Mesenchymal stem cell (in vitro differentiated cells and primary cell): ENCODE measurements at regions not wholly inside any gene's neighbourhood (a gene's known extent, or its start where the extent isn't known, plus 50 kb on each side); places are given as distances from the start of the nearest gene placed in this dataset.

Experiments used
- DNase-seq: peaks from one replicate; pipeline ENCODE4 v3.0.0-alpha.2; 2013
- H2AFZ ChIP-seq: one replicate; pipeline ENCODE4 v1.6.1; 2013; ENCODE audit warnings: low read depth, mild to moderate bottlenecking, control low read depth, inconsistent platforms, low read length, moderate library complexity
- H2AK5ac ChIP-seq: 2 replicates; pipeline ENCODE4 v1.6.1; 2013; ENCODE audit warnings: low read length, moderate library complexity, mild to moderate bottlenecking, inconsistent platforms; ENCODE audit not compliant: severe bottlenecking
- H2BK120ac ChIP-seq: one replicate; pipeline ENCODE4 v1.6.1; 2013; ENCODE audit warnings: low read depth, mild to moderate bottlenecking, inconsistent platforms, low read length, moderate library complexity
- H2BK12ac ChIP-seq, 2 experiments: one replicate each; pipeline ENCODE4 v1.6.1; 2013; ENCODE audit warnings: inconsistent platforms in 2 of 2, low read length in 2 of 2, mild to moderate bottlenecking in 2 of 2, moderate library complexity in 2 of 2, control low read depth in 1 of 2
- H2BK15ac ChIP-seq: one replicate; pipeline ENCODE4 v1.6.1; 2013; ENCODE audit warnings: mild to moderate bottlenecking, low read depth, inconsistent platforms; ENCODE audit not compliant: poor library complexity, severe bottlenecking
- H2BK5ac ChIP-seq: 2 replicates; pipeline ENCODE4 v1.6.1; 2013; ENCODE audit warnings: low read depth, mild to moderate bottlenecking, low read length, control low read depth, inconsistent platforms; ENCODE audit not compliant: poor library complexity, severe bottlenecking
- H3K14ac ChIP-seq, 2 experiments: one replicate each; pipeline ENCODE4 v1.6.1; 2013; ENCODE audit warnings: inconsistent platforms in 2 of 2, low read length in 2 of 2, control low read depth in 1 of 2, mild to moderate bottlenecking in 1 of 2, moderate library complexity in 1 of 2
- H3K18ac ChIP-seq, 2 experiments: one replicate each; pipeline ENCODE4 v1.6.1; 2013; ENCODE audit warnings: inconsistent platforms in 2 of 2, low read length in 2 of 2, control low read depth in 1 of 2, low read depth in 1 of 2, mild to moderate bottlenecking in 1 of 2
- H3K23ac ChIP-seq, 2 experiments: one replicate each; pipeline ENCODE4 v1.6.1; 2013; ENCODE audit warnings: inconsistent platforms in 2 of 2, low read length in 2 of 2, mild to moderate bottlenecking in 2 of 2, moderate library complexity in 2 of 2, control low read depth in 1 of 2
- H3K27ac ChIP-seq: 2 replicates; pipeline ENCODE4 v1.5.1; 2013; ENCODE audit warnings: mild to moderate bottlenecking, moderate library complexity, low read length, control low read depth, inconsistent platforms; ENCODE audit not compliant: poor library complexity, severe bottlenecking
- H3K27me3 ChIP-seq, 2 experiments: 2 replicates each; pipeline versions ENCODE4 v1.6.1 to v1.7.0; 2013; ENCODE audit warnings: low read length in 2 of 2, mild to moderate bottlenecking in 2 of 2, moderate library complexity in 2 of 2, control low read depth in 1 of 2, inconsistent platforms in 1 of 2; ENCODE audit not compliant: control insufficient read depth in 1 of 2, insufficient read depth in 1 of 2
- H3K36me3 ChIP-seq, 2 experiments: 2 replicates each; pipeline versions ENCODE4 v1.6.1 to v1.7.0; 2013; ENCODE audit warnings: low read length in 2 of 2, control low read depth in 1 of 2, inconsistent platforms in 1 of 2, low read depth in 1 of 2, mild to moderate bottlenecking in 1 of 2; ENCODE audit not compliant: insufficient read depth in 2 of 2, control insufficient read depth in 1 of 2
- H3K4ac ChIP-seq, 2 experiments: one replicate each; pipeline ENCODE4 v1.6.1; 2013; ENCODE audit warnings: inconsistent platforms in 2 of 2, low read length in 2 of 2, mild to moderate bottlenecking in 2 of 2, moderate library complexity in 2 of 2, control low read depth in 1 of 2, low read depth in 1 of 2
- H3K4me1 ChIP-seq: 2 replicates; pipeline ENCODE4 v1.6.1; 2013; ENCODE audit warnings: low read depth, low read length, control low read depth; ENCODE audit not compliant: control insufficient read depth, insufficient read depth
- H3K4me2 ChIP-seq: 2 replicates; pipeline ENCODE4 v1.6.1; 2013; ENCODE audit warnings: low read length, mild to moderate bottlenecking, inconsistent platforms; ENCODE audit not compliant: poor library complexity, severe bottlenecking
- H3K4me3 ChIP-seq, 2 experiments: 2 replicates each; pipeline versions ENCODE4 v1.5.1 to v1.7.0; 2013; ENCODE audit warnings: low read length in 2 of 2, mild to moderate bottlenecking in 2 of 2, control low read depth in 1 of 2, low read depth in 1 of 2; ENCODE audit not compliant: insufficient read depth in 1 of 2
- H3K79me1 ChIP-seq: replicated peaks from 2 replicates; pipeline ENCODE4 v1.6.1; 2013; ENCODE audit warnings: mild to moderate bottlenecking, control low read depth, low read length, inconsistent platforms; ENCODE audit not compliant: poor library complexity, severe bottlenecking
- H3K9ac ChIP-seq: 2 replicates; pipeline ENCODE4 v1.7.0; 2013; ENCODE audit warnings: mild to moderate bottlenecking, low read length, moderate library complexity
- H3K9me3 ChIP-seq: 2 replicates; pipeline ENCODE4 v1.7.0; 2013; ENCODE audit warnings: mild to moderate bottlenecking, low read length; ENCODE audit not compliant: control insufficient read depth
- H4K8ac ChIP-seq: one replicate; pipeline ENCODE4 v1.6.1; 2013; ENCODE audit warnings: inconsistent platforms, mild to moderate bottlenecking, low read length, moderate library complexity
- H4K91ac ChIP-seq: one replicate; pipeline ENCODE4 v1.6.1; 2013; ENCODE audit warnings: mild to moderate bottlenecking, low read length, inconsistent platforms
- WGBS: methylation state at CpG from one replicate; pipeline ENCODE4 v1.1.7; 2013; ENCODE audit warnings: mixed read lengths; 5-methylcytosine and 5-hydroxymethylcytosine counted together

DNA sequence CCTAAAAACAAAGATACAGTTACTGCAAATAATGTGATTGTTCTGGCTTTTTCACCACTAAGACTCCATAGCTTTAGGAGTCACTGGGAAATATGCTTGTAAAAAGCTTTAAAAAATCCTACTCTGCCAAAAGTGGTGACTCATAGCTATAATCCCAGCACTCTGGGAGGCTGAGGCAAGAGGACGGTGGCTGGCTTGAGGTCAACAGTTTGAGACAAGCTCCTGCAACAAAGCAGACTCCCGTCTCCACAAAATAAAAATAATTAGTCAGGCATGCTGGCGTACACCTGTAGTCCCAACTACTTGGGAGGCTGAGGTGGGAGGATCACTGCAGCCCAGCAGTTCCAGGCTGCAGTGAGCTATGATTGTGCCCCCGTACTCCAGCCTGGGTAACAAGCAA is 406.4 kb downstream of the HTR1A start:
- H3K23ac ChIP-seq = no peak overlapping the region
- no peaks in the 10 kb centered on the region for H3K27me3 ChIP-seq
- H3K79me1 ChIP-seq = no peaks in the 10 kb centered on the region
- DNase-seq = no peak
- H3K4ac ChIP-seq = no peak overlapping the region
- H3K36me3 ChIP-seq = no peaks in the 10 kb centered on the region
- H2AFZ ChIP-seq = no peak overlapping the region
- no peak overlapping the region for H3K14ac ChIP-seq
- WGBS = 67% methylated on average over 4 of the region's 4 CpGs
- no peak overlapping the region for H3K4me3 ChIP-seq
- no peak overlapping the region for H2AK5ac ChIP-seq
- no peak overlapping the region for H2BK5ac ChIP-seq
- no peaks in the 10 kb centered on the region for H3K9me3 ChIP-seq
- no peak overlapping the region for H4K8ac ChIP-seq
- no peak overlapping the region for H3K27ac ChIP-seq
- H2BK15ac ChIP-seq = no peak overlapping the region
- H3K18ac ChIP-seq = no peak overlapping the region
- H2BK12ac ChIP-seq = no peak overlapping the region
- no peak overlapping the region for H4K91ac ChIP-seq
- no peak overlapping the region for H3K4me2 ChIP-seq
- H3K4me1 ChIP-seq = no peaks in the 10 kb centered on the region
- no peak overlapping the region for H2BK120ac ChIP-seq
- H3K9ac ChIP-seq = no peak overlapping the region

- Histone ChIP-seq H3K4me1 (no peaks in the 10 kb centered on the region), H3K4me2 (no peak overlapping the region), H3K9me3 (no peaks in the 10 kb centered on the region), H2AFZ (no peak overlapping the region), H3K4me3 (no peak overlapping the region), H2BK5ac (no peak overlapping the region), H4K8ac (no peak overlapping the region), H3K36me3 (no peaks in the 10 kb centered on the region), H3K27ac (no peak overlapping the region), H3K23ac (no peak overlapping the region), H3K9ac (no peak overlapping the region), H3K18ac (no peak overlapping the region), H3K27me3 (no peaks in the 10 kb centered on the region), H2AK5ac (no peak overlapping the region), H2BK12ac (no peak overlapping the region), H3K4ac (no peak overlapping the region), H2BK15ac (no peak overlapping the region), H3K14ac (no peak overlapping the region), H4K91ac (no peak overlapping the region), H3K79me1 (no peaks in the 10 kb centered on the region), H2BK120ac (no peak overlapping the region)
- 85% methylated on average over 3 of the region's 3 CpGs for WGBS
- DNase-seq = no peak
Measured at GRCh38 chr5:63554191-63554590, 408.1 kb downstream of the HTR1A start.

DNA sequence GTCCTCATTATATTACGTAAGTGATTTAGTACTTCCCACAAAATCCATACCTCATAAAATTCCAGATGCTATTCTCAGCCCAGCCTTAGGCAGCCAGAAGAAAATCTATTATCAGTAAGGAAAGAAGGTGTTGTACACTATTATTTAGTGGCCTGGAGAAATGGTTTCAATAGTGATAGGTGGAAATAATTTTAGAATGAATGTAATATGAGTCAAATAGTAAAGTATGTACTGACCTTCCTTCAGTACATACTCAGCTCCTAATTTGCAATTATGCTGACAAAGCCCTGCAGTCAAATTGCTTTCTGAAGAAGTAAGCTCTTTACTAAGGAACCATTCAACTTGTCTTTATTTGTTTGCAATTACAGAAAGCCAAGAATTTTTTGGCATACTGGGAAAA is 409.2 kb downstream of the HTR1A start:
- no peak overlapping the region for H4K91ac ChIP-seq
- H3K14ac ChIP-seq = no peak overlapping the region
- no peak overlapping the region for H4K8ac ChIP-seq
- no peak overlapping the region for H2BK15ac ChIP-seq
- DNase-seq = no peak
- no peak overlapping the region for H3K27ac ChIP-seq
- H2AFZ ChIP-seq = no peak overlapping the region
- no peaks in the 10 kb centered on the region for H3K4me1 ChIP-seq
- no peaks in the 10 kb centered on the region for H3K9me3 ChIP-seq
- 100% methylated on average over 1 of the region's 1 CpG for WGBS
- H3K79me1 ChIP-seq = no peaks in the 10 kb centered on the region
- no peak overlapping the region for H3K4me3 ChIP-seq
- H3K4me2 ChIP-seq = no peak overlapping the region
- H3K27me3 ChIP-seq = no peaks in the 10 kb centered on the region
- no peak overlapping the region for H2BK120ac ChIP-seq
- H2BK5ac ChIP-seq = no peak overlapping the region
- H2BK12ac ChIP-seq = no peak overlapping the region
- no peak overlapping the region for H3K9ac ChIP-seq
- no peak overlapping the region for H2AK5ac ChIP-seq
- no peak overlapping the region for H3K23ac ChIP-seq
- no peak overlapping the region for H3K18ac ChIP-seq
- no peaks in the 10 kb centered on the region for H3K36me3 ChIP-seq
- no peak overlapping the region for H3K4ac ChIP-seq

GRCh38 chr5:63535840-63536602 is 426.2 kb downstream of the HTR1A start:
- Histone ChIP-seq H2AFZ (no peak overlapping the region), H2AK5ac (no peak overlapping the region), H2BK15ac (no peak overlapping the region), H3K4me2 (no peak overlapping the region), H3K79me1 (no peaks in the 10 kb centered on the region), H2BK12ac (no peak overlapping the region), H3K27me3 (no peaks in the 10 kb centered on the region), H3K9me3 (no peaks in the 10 kb centered on the region), H3K9ac (no peak overlapping the region), H3K14ac (no peak overlapping the region), H2BK120ac (no peak overlapping the region), H3K36me3 (no peaks in the 10 kb centered on the region), H4K8ac (no peak overlapping the region), H4K91ac (no peak overlapping the region), H3K18ac (no peak overlapping the region), H3K4ac (no peak overlapping the region), H3K27ac (no peak overlapping the region), H2BK5ac (no peak overlapping the region), H3K4me1 (no peaks in the 10 kb centered on the region), H3K4me3 (no peak overlapping the region), H3K23ac (no peak overlapping the region)
- no peak for DNase-seq
